BJ (cell line): ENCODE measurements at regions not wholly inside any gene's neighbourhood (a gene's known extent, or its start where the extent isn't known, plus 50 kb on each side); places are given as distances from the start of the nearest gene placed in this dataset. TPM values are rescaled to one million over a fixed set of nuclear protein-coding genes. Genes with fewer than 3 reads are reported as not detected.
"Not testable (repeated sequence)": the region's sequence is repeated elsewhere in the genome, so short reads cannot be mapped to it uniquely, and the experiment has no call there.

Experiments used
- CTCF ChIA-PET: fragments of 350-600 bp; formaldehyde crosslinking; extraction: SDS; loops from one replicate; lab custom pipeline; 2021; ENCODE audit warnings: antibody characterized with exemption, inconsistent platforms; lab: Yijun Ruan, JAX
- POLR2A ChIA-PET: fragments of 300-600 bp; sonication (Branson Sonifier 250); formaldehyde crosslinking; extraction: SDS; loops from one replicate; lab custom pipeline; 2021; ENCODE audit warnings: antibody characterized with exemption; lab: Charles Lee
- DNase-seq: peaks from one replicate; pipeline ENCODE4 v3.0.0-alpha.2; 2011; ENCODE audit warnings: low read depth
- H3K27me3 ChIP-seq: 2 replicates; pipeline ENCODE4 v1.6.0; 2011; ENCODE audit warnings: low read length; ENCODE audit not compliant: control insufficient read depth, insufficient read depth
- H3K36me3 ChIP-seq: 2 replicates; pipeline ENCODE4 v1.5.1; 2011; ENCODE audit warnings: low read length; ENCODE audit not compliant: control insufficient read depth, insufficient read depth
- H3K4me3 ChIP-seq: 2 replicates; pipeline ENCODE4 v1.5.1; 2011; ENCODE audit warnings: low read depth, mild to moderate bottlenecking, control low read depth, low read length
- CTCF ChIP-seq: IDR thresholded peaks from 2 replicates; pipeline ENCODE4 v1.5.1; 2011; ENCODE audit warnings: low read depth, mild to moderate bottlenecking, control low read depth, inconsistent platforms, low read length, moderate library complexity; ENCODE audit not compliant: insufficient read depth
- small RNA-seq: library from RNA; depleted of rRNA; stranded (forward); fragments of <200 nt; gene quantifications from one replicate; pipeline ENCODE3, GENCODE V24; 2012; ENCODE audit warnings: low replicate concordance, low read depth; ENCODE audit not compliant: insufficient read length

GRCh38 chr12:38222011-38222410, 94.6 kb upstream of the ALG10B start:
- no peaks in the 10 kb centered on the region for H3K36me3 ChIP-seq

GRCh38 chr12:38238328-38238727, 78.2 kb upstream of the ALG10B start:
- H3K36me3 ChIP-seq, DNase-seq, H3K27me3 ChIP-seq, POLR2A ChIA-PET, CTCF ChIA-PET, H3K4me3 ChIP-seq: not testable (repeated sequence)

More at GRCh38 chr12:38222011-38222410, 94.6 kb upstream of the ALG10B start:
- H3K27me3 ChIP-seq: no peaks in the 10 kb centered on the region
- no peak for DNase-seq
- ChIA-PET POLR2A (no interaction called here), CTCF (no interaction called here)
- TF ChIP-seq CTCF: no peak
- no peak overlapping the region for H3K4me3 ChIP-seq

- H3K36me3 ChIP-seq: no peaks in the 10 kb centered on the region
- no peak for TF ChIP-seq CTCF
- no peak overlapping the region for H3K4me3 ChIP-seq
- no peak for DNase-seq
- no peaks in the 10 kb centered on the region for H3K27me3 ChIP-seq
- ChIA-PET POLR2A (no interaction called here), CTCF (no interaction called here)
These were observed 62.8 kb upstream of the ALG10B start for GRCh38 chr12:38253778-38254177.

- POLR2A ChIA-PET: no interaction called here
- Histone ChIP-seq H3K36me3 (no peaks in the 10 kb centered on the region), H3K27me3 (no peaks in the 10 kb centered on the region), H3K4me3 (no peak overlapping the region)
- CTCF ChIA-PET: no interaction called here
- TF ChIP-seq CTCF: no peak
- DNase-seq: no peak
These were observed 58.2 kb upstream of the ALG10B start for GRCh38 chr12:38258411-38258810.

Small RNA genes lying in the stretch of these regions (small RNA-seq; reads per million reads assigned to genes)
- not detected for gene RF01518
- 1.5 reads per million for gene RNA5SP358
- 121 reads per million, percentile 92 among the genes with 10 or more reads in this experiment for gene RNA5SP359
